ENCODE measurements at regions not wholly inside any gene's neighbourhood (a gene's known extent, or its start where the extent isn't known, plus 50 kb on each side); places are given as distances from the start of the nearest gene placed in this dataset.
A peak's percentile ranks its signal among the peaks of the same experiment; 100 is the strongest.

- intact Hi-C loops (cut with DNase I; ENCODE audit: low total_unique reads), result no loop called here
Measured at GRCh38 chr1:222948079-222948478, 133.2 kb downstream of the DISP1 start.

GRCh38 chr1:222950892-222951291 is 136.1 kb downstream of the DISP1 start:
- Histone ChIP-seq H3K4me1 (peaks cover 6% of the 10 kb centered on the region), H3K9me3 (no peaks in the 10 kb centered on the region), H3K4me3 (no peak overlapping the region), H3K27me3 (no peaks in the 10 kb centered on the region), H3K36me3 (ENCODE audit: low read depth, missing control alignments) (no peaks in the 10 kb centered on the region), H3K27ac (no peak overlapping the region)
- 91 to 92% methylated on average over 3 of the region's 3 CpGs for WGBS, 2 donors
- DNase-seq, result no peak
- intact Hi-C loops (cut with DNase I; ENCODE audit: low total_unique reads), result no loop called here
- TF ChIP-seq POLR2A (IDR thresholded peaks at IDR 0.05) (no peak), CTCF (IDR thresholded peaks at IDR 0.05) (no peak)

More at GRCh38 chr1:222948079-222948478, 133.2 kb downstream of the DISP1 start:
- DNase-seq, result no peak
- Histone ChIP-seq H3K9me3 (no peaks in the 10 kb centered on the region), H3K4me3 (no peak overlapping the region), H3K36me3 (ENCODE audit: low read depth, missing control alignments) (no peaks in the 10 kb centered on the region), H3K27ac (no peak overlapping the region), H3K4me1 (peaks cover under 1% of the 10 kb centered on the region), H3K27me3 (no peaks in the 10 kb centered on the region)
- TF ChIP-seq CTCF (IDR thresholded peaks at IDR 0.05), result no peak
- TF ChIP-seq POLR2A (IDR thresholded peaks at IDR 0.05), result no peak
- 33 to 58% methylated on average over 2 of the region's 2 CpGs for WGBS, 2 donors

- H3K4me1 ChIP-seq, result peaks cover 6% of the 10 kb centered on the region
- H3K4me3 ChIP-seq, result no peak overlapping the region
- H3K27me3 ChIP-seq, result no peaks in the 10 kb centered on the region
- H3K36me3 ChIP-seq (ENCODE audit: low read depth, missing control alignments), result no peaks in the 10 kb centered on the region
- TF ChIP-seq POLR2A (IDR thresholded peaks at IDR 0.05), result no peak
- TF ChIP-seq CTCF (IDR thresholded peaks at IDR 0.05), result no peak
- 47 to 55% methylated on average over 1 of the region's 1 CpG for WGBS, 2 donors
- DNase-seq, result no peak
- H3K9me3 ChIP-seq, result no peaks in the 10 kb centered on the region
- intact Hi-C loops (cut with DNase I; ENCODE audit: low total_unique reads), result no loop called here
- peak overlapping the region in 1 of 2 donors; percentile 18 for H3K27ac ChIP-seq
Measured at GRCh38 chr1:222953585-222953984, 138.7 kb downstream of the DISP1 start.

GRCh38 chr1:222955964-222956363 is 141.1 kb downstream of the DISP1 start:
- H3K4me3 ChIP-seq, result no peak overlapping the region
- no peaks in the 10 kb centered on the region for H3K9me3 ChIP-seq
- TF ChIP-seq CTCF (IDR thresholded peaks at IDR 0.05) (no peak), POLR2A (IDR thresholded peaks at IDR 0.05) (no peak)
- intact Hi-C loops (cut with DNase I; ENCODE audit: low total_unique reads), result no loop called here
- peaks cover 6% of the 10 kb centered on the region for H3K4me1 ChIP-seq
- H3K36me3 ChIP-seq (ENCODE audit: low read depth, missing control alignments), result no peaks in the 10 kb centered on the region
- H3K27me3 ChIP-seq, result no peaks in the 10 kb centered on the region
- H3K27ac ChIP-seq, result no peak overlapping the region
- 65 to 89% methylated on average over 2 of the region's 2 CpGs for WGBS, 2 donors
- DNase-seq, result no peak

GRCh38 chr1:222956601-222957000 is 141.8 kb downstream of the DISP1 start:
- Histone ChIP-seq H3K27me3 (no peaks in the 10 kb centered on the region), H3K27ac (no peak overlapping the region), H3K9me3 (no peaks in the 10 kb centered on the region), H3K36me3 (ENCODE audit: low read depth, missing control alignments) (no peaks in the 10 kb centered on the region), H3K4me3 (no peak overlapping the region), H3K4me1 (peaks cover 6% of the 10 kb centered on the region)
- TF ChIP-seq CTCF (IDR thresholded peaks at IDR 0.05), result no peak
- no peak for TF ChIP-seq POLR2A (IDR thresholded peaks at IDR 0.05)
- intact Hi-C loops (cut with DNase I; ENCODE audit: low total_unique reads), result no loop called here
- DNase-seq, result no peak

Measured in testis (tissue), 2 donors.